HG02981 (cell line): ENCODE measurements at regions not wholly inside any gene's neighbourhood (a gene's known extent, or its start where the extent isn't known, plus 50 kb on each side); places are given as distances from the start of the nearest gene placed in this dataset.

Experiments
- ATAC-seq: cut with Tn5 transposase; IDR thresholded peaks from one replicate; pipeline ENCODE4 v1.9.1; 2021; ENCODE audit warnings: mild to moderate bottlenecking, moderate library complexity; ENCODE audit not compliant: unreplicated experiment

DNA sequence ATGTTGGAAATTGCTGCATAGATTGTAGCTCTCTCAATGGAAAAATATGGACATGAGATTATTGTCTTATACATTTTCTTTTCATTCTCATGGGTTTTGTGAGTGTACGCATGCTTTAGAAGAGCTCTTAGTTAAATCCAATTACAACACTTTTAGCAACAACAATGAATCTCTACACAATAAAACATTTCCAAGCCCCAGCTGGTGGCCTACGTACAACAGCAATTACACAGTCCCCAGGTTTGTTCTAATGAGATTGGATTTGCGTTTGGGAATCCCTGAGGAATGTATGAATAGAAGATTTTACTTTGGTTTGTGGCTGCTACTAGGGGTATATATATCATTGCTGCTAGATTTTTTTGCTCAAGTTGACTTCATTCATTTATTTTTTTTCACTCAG lies 98.6 kb downstream of the FHDC1 start:
- no peak for ATAC-seq

- no peak for ATAC-seq
These were observed 100.9 kb downstream of the FHDC1 start for GRCh38 chr4:153036931-153037482.

GRCh38 chr4:153038623-153039311 lies 102.6 kb downstream of the FHDC1 start:
- ATAC-seq, result no peak

GRCh38 chr4:153039542-153040185 lies 103.5 kb downstream of the FHDC1 start:
- ATAC-seq, result no peak

GRCh38 chr4:153040677-153041076 lies 104.6 kb downstream of the FHDC1 start:
- ATAC-seq, result no peak

GRCh38 chr4:153044036-153044435 lies 107.9 kb downstream of the FHDC1 start:
- ATAC-seq, result no peak

DNA sequence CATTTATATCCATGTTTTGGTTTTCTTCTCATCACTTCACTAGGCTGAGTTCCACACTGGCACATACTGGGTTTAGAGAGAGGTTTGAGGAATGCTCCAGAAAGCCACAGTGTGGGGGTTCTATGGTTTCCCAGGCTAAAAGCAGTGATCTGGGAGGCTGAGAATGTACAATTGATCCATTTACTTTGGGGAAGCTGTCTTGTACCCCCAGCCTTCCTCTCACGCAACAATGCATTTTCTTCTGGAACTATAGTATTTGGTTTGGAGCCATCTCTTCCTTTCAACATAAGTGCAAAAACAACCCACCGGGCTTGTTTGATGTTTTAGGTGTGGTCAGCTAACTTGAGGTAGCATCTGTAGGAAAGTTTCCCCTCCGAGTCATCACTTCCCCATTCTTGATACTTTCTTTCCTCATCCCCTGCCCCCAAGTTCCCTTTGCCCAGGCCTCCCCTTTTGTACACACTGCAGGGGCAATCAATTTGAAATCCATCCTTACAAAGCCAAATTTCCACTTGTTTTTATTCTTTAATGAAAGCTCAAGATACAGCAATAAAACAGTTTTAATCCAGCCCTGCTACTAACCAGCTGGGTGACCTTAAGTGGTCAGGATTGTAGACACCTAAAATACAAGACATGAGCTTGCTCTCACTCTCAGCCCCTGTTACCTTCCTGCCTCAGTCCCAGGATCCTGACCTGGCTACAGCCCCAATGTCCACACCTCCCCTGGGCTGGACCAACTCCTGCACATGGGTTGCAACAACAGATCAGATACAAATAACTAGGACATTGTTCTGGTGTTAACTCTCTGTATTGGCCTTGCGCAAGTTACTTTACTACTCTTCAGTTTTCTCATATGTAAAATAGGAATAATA lies 109.2 kb downstream of the FHDC1 start:
- ATAC-seq, result peak; percentile 74

- no peak for ATAC-seq
These were observed 122.5 kb downstream of the FHDC1 start for GRCh38 chr4:153058671-153059060.

DNA sequence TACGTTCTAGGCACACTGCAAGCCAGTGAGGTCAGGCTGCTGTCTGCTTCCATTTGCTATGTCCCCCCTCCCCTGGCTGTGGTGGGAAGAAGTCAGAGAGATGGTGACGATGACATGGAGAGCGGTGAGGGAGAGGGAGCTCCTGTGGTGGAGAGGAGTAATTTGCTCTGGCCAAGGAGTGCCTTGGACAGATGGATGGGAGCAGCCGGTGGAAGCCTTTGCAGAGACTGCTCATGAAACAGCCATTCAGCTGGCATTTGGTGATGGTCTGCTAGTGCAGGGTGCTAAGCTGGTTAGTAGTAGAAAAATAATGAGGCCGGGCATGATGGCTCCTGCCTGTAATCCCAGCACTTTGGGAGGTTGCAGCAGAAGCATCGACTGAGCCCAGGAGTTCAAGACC lies 124.1 kb downstream of the FHDC1 start:
- no peak for ATAC-seq

DNA sequence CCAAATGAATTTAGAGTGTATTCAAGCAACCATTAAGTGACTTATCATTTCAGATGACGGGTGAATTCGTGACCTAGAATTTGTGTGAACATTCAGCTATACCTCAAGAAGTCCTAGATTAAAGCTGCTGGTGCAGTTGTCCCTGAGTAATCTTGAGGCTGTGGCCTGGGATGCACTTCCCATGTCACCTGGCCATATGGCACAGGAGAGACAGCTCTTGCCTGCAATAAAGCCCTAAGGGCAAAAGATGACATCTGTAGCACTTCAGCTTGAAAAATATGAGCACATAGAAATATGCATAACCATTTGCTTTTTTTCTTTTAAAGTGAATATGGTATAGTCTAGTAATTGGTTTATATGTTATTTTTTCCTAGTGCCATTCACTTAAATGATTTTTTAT lies 125.8 kb downstream of the FHDC1 start:
- no peak for ATAC-seq

- ATAC-seq, result no peak
These were observed 126.6 kb downstream of the FHDC1 start for GRCh38 chr4:153062652-153063168.

- ATAC-seq, result no peak
These were observed 127.4 kb downstream of the FHDC1 start for GRCh38 chr4:153063490-153063889.

DNA sequence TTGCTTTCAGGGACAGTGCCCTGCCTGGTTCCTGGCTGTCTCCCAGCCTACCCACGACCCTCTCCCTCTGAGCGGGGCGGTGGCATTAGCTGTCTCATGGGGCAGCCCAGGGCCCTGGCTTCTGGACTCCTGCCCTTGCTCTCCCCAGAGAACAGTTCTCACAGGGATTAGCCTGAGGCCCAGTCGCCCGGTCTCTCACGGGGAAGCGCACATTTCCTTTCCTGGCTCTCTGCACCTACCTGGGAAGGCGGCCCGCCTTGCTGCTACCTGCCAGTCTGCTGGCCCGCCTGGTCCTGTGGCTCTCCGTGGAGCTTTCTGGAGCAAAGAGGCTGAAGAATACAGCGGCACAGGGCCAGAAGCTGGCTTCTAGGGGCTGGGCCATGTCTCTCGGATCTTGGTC lies 128.4 kb downstream of the FHDC1 start:
- no peak for ATAC-seq

GRCh38 chr4:153065276-153065675 lies 129.2 kb downstream of the FHDC1 start:
- ATAC-seq, result no peak

DNA sequence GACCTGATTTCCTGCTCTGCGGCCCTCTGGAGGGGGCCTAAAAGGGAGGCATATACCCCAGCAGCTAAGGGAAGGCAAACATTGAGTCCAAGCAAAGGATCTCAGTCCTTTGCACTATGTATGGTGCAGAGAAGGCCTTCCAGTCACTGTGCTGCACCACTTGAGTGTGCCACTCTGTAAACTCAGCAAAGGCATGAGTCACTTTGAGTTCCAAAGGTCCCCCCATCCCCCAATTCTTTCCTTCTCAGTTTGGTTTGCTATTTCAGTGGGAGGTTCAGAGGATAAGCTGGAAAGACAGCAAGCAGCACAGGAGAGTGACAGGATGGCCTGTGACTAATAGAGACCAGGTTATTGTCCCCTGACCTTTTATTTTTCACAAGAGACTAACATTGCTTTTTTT lies 131.3 kb downstream of the FHDC1 start:
- no peak for ATAC-seq

GRCh38 chr4:153068751-153069150 lies 132.6 kb downstream of the FHDC1 start:
- no peak for ATAC-seq

- no peak for ATAC-seq
These were observed 132.2 kb upstream of the TRIM2 start for GRCh38 chr4:153071958-153072598.

DNA sequence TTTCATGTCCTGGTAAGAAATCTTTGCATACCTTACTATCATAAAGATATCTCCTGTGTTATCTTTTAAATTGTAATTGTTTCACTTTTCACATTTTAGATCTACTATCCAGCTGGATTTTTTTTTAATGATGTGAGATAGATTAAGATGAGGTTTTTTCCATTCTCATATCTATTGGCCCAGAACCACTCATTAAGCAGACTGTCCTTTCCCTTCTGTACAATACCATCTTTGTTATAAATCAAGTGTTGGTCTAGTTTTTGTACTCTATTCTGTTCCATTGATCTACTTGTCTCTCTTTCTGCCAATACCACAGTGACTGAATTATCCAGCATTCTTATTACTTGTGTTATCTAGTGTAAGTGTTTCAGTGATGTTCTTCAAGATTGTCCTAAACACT lies 131.6 kb upstream of the TRIM2 start:
- no peak for ATAC-seq

DNA sequence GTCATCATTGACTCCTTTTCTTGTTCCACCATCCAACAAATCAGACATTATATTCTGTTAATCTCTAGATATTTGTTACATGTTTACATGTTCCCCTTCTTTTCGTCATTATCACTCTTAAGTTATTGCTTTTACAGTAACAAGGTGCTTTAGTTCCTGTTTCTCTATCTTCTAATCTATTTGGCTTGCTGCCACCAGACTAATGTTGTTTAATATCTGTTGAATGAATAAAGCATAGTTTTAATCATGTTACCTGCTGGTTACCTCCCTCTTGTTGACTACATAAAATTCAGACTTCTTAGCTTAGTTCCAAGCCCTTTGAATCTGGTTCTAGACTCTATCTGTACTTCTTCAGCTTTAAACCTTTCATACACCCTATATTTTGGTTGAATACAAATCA lies 129.8 kb upstream of the TRIM2 start:
- ATAC-seq, result no peak

- ATAC-seq, result no peak
These were observed 129.2 kb upstream of the TRIM2 start for GRCh38 chr4:153074936-153075630.
